ENCODE measurements at regions not wholly inside any gene's neighbourhood (a gene's known extent, or its start where the extent isn't known, plus 50 kb on each side); places are given as distances from the start of the nearest gene placed in this dataset.

- no peaks in the 10 kb centered on the region for H3K36me3 ChIP-seq (ENCODE audit: control insufficient read depth in 2 of 2, extremely low read depth in 1 of 2, insufficient read depth in 2 of 2, low read length in 2 of 2)
- no peaks in the 10 kb centered on the region for H3K9me1 ChIP-seq (ENCODE audit: control insufficient read depth, extremely low read depth, insufficient read depth, low read length)
- H2AFZ ChIP-seq (ENCODE audit: control insufficient read depth, low read length), result no peak overlapping the region
- H3K4me3 ChIP-seq (ENCODE audit: control insufficient read depth in 2 of 3, extremely low read depth in 1 of 3, insufficient read depth in 2 of 3, low read depth in 1 of 3, low read length in 3 of 3), result no peak overlapping the region
- H3K9me3 ChIP-seq (ENCODE audit: control insufficient read depth, low read depth, low read length), result no peaks in the 10 kb centered on the region
- FAIRE-seq (no peak), DNase-seq (ENCODE audit: low read depth, low spot score) (no peak)
- no peaks in the 10 kb centered on the region for H3K79me2 ChIP-seq (ENCODE audit: control insufficient read depth, insufficient read depth, low read length)
- peaks cover 13% of the 10 kb centered on the region for H3K27me3 ChIP-seq (ENCODE audit: control insufficient read depth, extremely low read depth, insufficient read depth, low read length)
- no peak for TF ChIP-seq EZH2 (IDR thresholded peaks at IDR 0.05; ENCODE audit: low read length)
- no peak for TF ChIP-seq CTCF (optimal IDR thresholded peaks at IDR 0.05 in 1 of 3, IDR thresholded peaks at IDR 0.05 in 1 of 3, conservative IDR thresholded peaks at IDR 0.05 in 1 of 3; ENCODE audit: extremely low read depth in 1 of 3, insufficient read depth in 2 of 3, low read length in 3 of 3)
- no peak overlapping the region for H3K4me2 ChIP-seq (ENCODE audit: control insufficient read depth, extremely low read depth, insufficient read depth, low read depth, low read length)
- dilution Hi-C loops (cut with MboI; ENCODE audit: extremely low pct_ligation_motif_present, low sequenced_read_pairs), result no loop called here
- no peaks in the 10 kb centered on the region for H3K4me1 ChIP-seq (ENCODE audit: control insufficient read depth, extremely low read depth, insufficient read depth, low read length)
- H3K9ac ChIP-seq (ENCODE audit: control insufficient read depth, extremely low read depth, insufficient read depth, low read length), result no peak overlapping the region
- H4K20me1 ChIP-seq (ENCODE audit: control insufficient read depth, extremely low read depth, insufficient read depth, low read length), result no peaks in the 10 kb centered on the region
- H3K27ac ChIP-seq (ENCODE audit: control insufficient read depth, insufficient read depth, low read length), result no peak overlapping the region
Observed at GRCh38 chr12:124100572-124101178, 127.7 kb downstream of the ZNF664 start.

- Histone ChIP-seq H3K9me1 (ENCODE audit: control insufficient read depth, extremely low read depth, insufficient read depth, low read length) (no peaks in the 10 kb centered on the region), H3K9me3 (ENCODE audit: control insufficient read depth, low read depth, low read length) (no peaks in the 10 kb centered on the region), H3K4me2 (ENCODE audit: control insufficient read depth, extremely low read depth, insufficient read depth, low read depth, low read length) (no peak overlapping the region), H4K20me1 (ENCODE audit: control insufficient read depth, extremely low read depth, insufficient read depth, low read length) (no peaks in the 10 kb centered on the region), H3K9ac (ENCODE audit: control insufficient read depth, extremely low read depth, insufficient read depth, low read length) (no peak overlapping the region), H3K27ac (ENCODE audit: control insufficient read depth, insufficient read depth, low read length) (no peak overlapping the region), H3K36me3 (ENCODE audit: control insufficient read depth in 2 of 2, extremely low read depth in 1 of 2, insufficient read depth in 2 of 2, low read length in 2 of 2) (no peaks in the 10 kb centered on the region), H3K27me3 (ENCODE audit: control insufficient read depth, extremely low read depth, insufficient read depth, low read length) (no peaks in the 10 kb centered on the region), H3K4me1 (ENCODE audit: control insufficient read depth, extremely low read depth, insufficient read depth, low read length) (peaks cover 5% of the 10 kb centered on the region), H2AFZ (ENCODE audit: control insufficient read depth, low read length) (no peak overlapping the region), H3K79me2 (ENCODE audit: control insufficient read depth, insufficient read depth, low read length) (no peaks in the 10 kb centered on the region), H3K4me3 (ENCODE audit: control insufficient read depth in 2 of 3, extremely low read depth in 1 of 3, insufficient read depth in 2 of 3, low read depth in 1 of 3, low read length in 3 of 3) (no peak overlapping the region)
- TF ChIP-seq EZH2 (IDR thresholded peaks at IDR 0.05; ENCODE audit: low read length), result no peak
- no peak for TF ChIP-seq CTCF (optimal IDR thresholded peaks at IDR 0.05 in 1 of 3, IDR thresholded peaks at IDR 0.05 in 1 of 3, conservative IDR thresholded peaks at IDR 0.05 in 1 of 3; ENCODE audit: extremely low read depth in 1 of 3, insufficient read depth in 2 of 3, low read length in 3 of 3)
- dilution Hi-C loops (cut with MboI; ENCODE audit: extremely low pct_ligation_motif_present, low sequenced_read_pairs), result no loop called here
- no peak for FAIRE-seq
- DNase-seq (ENCODE audit: low read depth, low spot score), result no peak
Observed at GRCh38 chr12:124105546-124105945, 132.5 kb downstream of the ZNF664 start.

Data from keratinocyte (primary cell).